C4-2B (cell line): ENCODE measurements at regions not wholly inside any gene's neighbourhood (a gene's known extent, or its start where the extent isn't known, plus 50 kb on each side); places are given as distances from the start of the nearest gene placed in this dataset.

Experiments
- H3K27ac ChIP-seq: fragments of 450-650 bp; 2 replicates; pipeline ENCODE4 v1.5.1; 2017
- CTCF ChIP-seq: fragments of 450-650 bp; conservative IDR thresholded peaks from 2 replicates; pipeline ENCODE4 v1.5.1; 2017; ENCODE audit warnings: mild to moderate bottlenecking
- ZFX ChIP-seq: fragments of 450-650 bp; IDR thresholded peaks from 2 replicates; pipeline ENCODE4 v1.6.1; 2017

- TF ChIP-seq CTCF (no peak), ZFX (no peak)
- no peak overlapping the region for H3K27ac ChIP-seq
Measured at GRCh38 chr3:56915966-56916586, 114.3 kb upstream of the ARHGEF3 start.

GRCh38 chr3:56914646-56915045 lies 112.9 kb upstream of the ARHGEF3 start:
- H3K27ac ChIP-seq = no peak overlapping the region
- no peak for TF ChIP-seq ZFX

GRCh38 chr3:56911363-56911762 lies 109.6 kb upstream of the ARHGEF3 start:
- TF ChIP-seq CTCF = no peak
- TF ChIP-seq ZFX = no peak
- H3K27ac ChIP-seq = no peak overlapping the region

- H3K27ac ChIP-seq = no peak overlapping the region
- TF ChIP-seq CTCF (no peak), ZFX (no peak)
Measured at GRCh38 chr3:56909349-56909748, 107.6 kb upstream of the ARHGEF3 start.

- TF ChIP-seq CTCF (no peak), ZFX (no peak)
- H3K27ac ChIP-seq = no peak overlapping the region
Measured at GRCh38 chr3:56908004-56908403, 106.3 kb upstream of the ARHGEF3 start.

- H3K27ac ChIP-seq = no peak overlapping the region
- no peak for TF ChIP-seq ZFX
Measured at GRCh38 chr3:56904552-56905215, 102.9 kb upstream of the ARHGEF3 start.

- TF ChIP-seq CTCF = no peak
- TF ChIP-seq ZFX = no peak
- no peak overlapping the region for H3K27ac ChIP-seq
Measured at GRCh38 chr3:56903231-56903782, 101.6 kb upstream of the ARHGEF3 start.

GRCh38 chr3:56902468-56903160 lies 100.9 kb upstream of the ARHGEF3 start:
- TF ChIP-seq ZFX (no peak), CTCF (no peak)
- H3K27ac ChIP-seq = no peak overlapping the region
